Activated naive CD4-positive, alpha-beta T cell treated with anti-CD3 and anti-CD28 coated beads for 36 hours (primary cell): ENCODE measurements at regions not wholly inside any gene's neighbourhood (a gene's known extent, or its start where the extent isn't known, plus 50 kb on each side); places are given as distances from the start of the nearest gene placed in this dataset.
"Not testable (repeated sequence)": the region's sequence is repeated elsewhere in the genome, so short reads cannot be mapped to it uniquely, and the experiment has no call there.

Experiments
- CTCF ChIA-PET: fragments of 350-600 bp; sonication (Branson Sonifier 250); formaldehyde crosslinking; loops from one replicate; lab custom pipeline; 2021; ENCODE audit warnings: antibody characterized with exemption; lab: Charles Lee
- DNase-seq: peaks from one replicate; pipeline ENCODE4 v3.0.0-alpha.2; 2020
- H3K27ac Mint-ChIP-seq: one replicate; pipeline ENCODE4 v1.8.0; 2021; ENCODE audit warnings: mild to moderate bottlenecking, mixed read lengths
- H3K27me3 Mint-ChIP-seq: one replicate; pipeline ENCODE4 v1.8.0; 2021; ENCODE audit warnings: low read depth, mixed read lengths
- H3K36me3 Mint-ChIP-seq: one replicate; pipeline ENCODE4 v1.8.0; 2021; ENCODE audit warnings: low read depth, mixed read lengths
- H3K4me1 Mint-ChIP-seq: one replicate; pipeline ENCODE4 v1.8.0; 2021; ENCODE audit warnings: low read depth, mixed read lengths
- H3K4me3 Mint-ChIP-seq: one replicate; pipeline ENCODE4 v1.8.0; 2021; ENCODE audit warnings: mild to moderate bottlenecking, moderate library complexity, mixed read lengths
- H3K9me3 Mint-ChIP-seq: one replicate; pipeline ENCODE4 v1.8.0; 2021; ENCODE audit warnings: mixed read lengths
- intact Hi-C: fragments of 100-400 bp; cut with micrococcal nuclease; formaldehyde crosslinking; loops from one replicate; pipeline ENCODE4 v1.15.1; 2023

DNA sequence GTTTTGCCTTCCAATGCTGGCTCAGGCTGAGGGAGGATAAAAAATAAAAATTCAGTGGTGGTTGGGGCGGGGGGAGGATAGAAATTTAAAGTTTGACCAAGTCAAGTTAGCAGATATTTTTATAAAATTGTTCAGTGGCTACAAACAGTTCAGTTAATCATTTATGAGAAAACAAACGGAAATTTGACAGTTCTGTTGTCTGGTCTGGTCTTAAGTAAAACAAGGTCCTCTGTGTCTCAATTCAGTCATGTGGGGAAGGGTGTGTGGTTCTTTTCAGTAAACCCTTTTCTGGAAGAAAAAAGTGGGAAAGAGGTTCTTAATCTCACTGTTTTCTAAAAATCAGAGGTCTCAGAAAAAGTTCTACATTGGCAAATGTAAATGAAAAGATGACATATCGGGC, 409.1 kb upstream of the SPANXN4 start:
- CTCF ChIA-PET: no interaction called here
- Mint-ChIP-seq H3K4me3 (no peak overlapping the region), H3K36me3 (no peaks in the 10 kb centered on the region), H3K4me1 (no peaks in the 10 kb centered on the region), H3K9me3 (peaks cover 2% of the 10 kb centered on the region), H3K27me3 (no peaks in the 10 kb centered on the region), H3K27ac (no peak overlapping the region)
- DNase-seq: no peak
- intact Hi-C loops: no loop called here

DNA sequence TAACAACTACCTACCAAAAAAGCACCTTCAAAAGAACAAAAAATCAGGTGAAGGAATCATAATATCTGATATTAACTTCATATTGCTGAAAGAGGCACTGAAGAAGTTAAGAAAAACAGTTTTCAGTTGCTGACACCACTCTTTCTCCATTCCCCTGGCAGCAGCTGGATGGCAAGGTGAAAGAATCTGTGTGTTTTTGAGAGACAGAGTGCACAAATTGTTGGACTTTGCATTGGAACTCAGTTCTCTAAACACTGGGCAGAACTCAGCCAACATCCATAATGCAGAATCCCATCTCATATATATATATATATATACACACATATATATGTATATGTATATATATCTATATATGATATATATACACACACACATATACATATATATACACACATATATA, 408.3 kb upstream of the MAGEC2 start:
- Mint-ChIP-seq H3K4me3 (no peak overlapping the region), H3K27me3 (no peaks in the 10 kb centered on the region), H3K4me1 (no peaks in the 10 kb centered on the region), H3K36me3 (no peaks in the 10 kb centered on the region), H3K27ac (no peak overlapping the region), H3K9me3 (peaks cover 3% of the 10 kb centered on the region)
- intact Hi-C loops: no loop called here
- no peak for DNase-seq
- CTCF ChIA-PET: no interaction called here

DNA sequence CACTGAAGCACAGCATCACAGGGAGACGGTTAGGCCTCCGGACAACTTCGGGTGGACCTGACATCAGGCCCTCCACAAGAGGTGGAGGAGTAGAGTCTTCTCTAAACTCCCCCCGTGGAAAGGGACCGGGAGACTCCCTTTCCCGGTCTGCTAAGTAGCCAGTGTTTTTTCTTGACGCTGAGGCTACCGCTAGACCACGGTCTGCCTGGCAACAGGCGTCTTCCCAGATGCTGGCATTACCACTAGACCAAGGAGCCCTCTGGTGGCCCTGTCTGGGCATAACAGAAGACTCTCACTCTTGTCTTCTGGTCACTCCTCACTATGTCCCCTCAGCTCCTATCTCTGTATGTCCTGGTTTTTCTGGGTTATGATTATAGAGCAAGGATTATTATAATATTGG, 401.5 kb upstream of the MAGEC2 start:
- CTCF ChIA-PET, H3K4me1 Mint-ChIP-seq, H3K36me3 Mint-ChIP-seq, H3K27me3 Mint-ChIP-seq, H3K27ac Mint-ChIP-seq, H3K9me3 Mint-ChIP-seq, H3K4me3 Mint-ChIP-seq: not testable (repeated sequence)
- DNase-seq: peak; percentile 4
- intact Hi-C loops: loop anchor here (10.0 kb wide), 1 partner anchor 1842 kb away; no protein-coding TSS in a partner anchor

DNA sequence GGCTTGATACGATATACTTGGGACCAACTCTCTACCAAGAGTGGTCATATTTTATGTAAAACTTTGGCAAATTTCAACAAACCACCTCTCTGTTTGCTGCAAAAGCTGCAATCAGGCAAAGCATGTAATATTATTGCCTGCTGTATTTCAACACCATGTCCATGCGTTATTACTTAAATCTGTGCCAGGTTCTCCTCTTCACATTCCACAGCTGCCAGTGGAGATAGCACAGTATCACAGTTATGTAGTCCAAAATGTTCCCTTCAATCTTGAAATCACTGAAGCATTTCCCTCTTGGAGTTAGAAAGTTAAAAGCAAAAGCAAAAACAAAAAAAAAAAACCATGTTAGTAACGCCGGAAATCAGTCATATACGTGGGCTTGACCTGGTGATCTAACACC, 396.7 kb upstream of the MAGEC2 start:
- no peak for DNase-seq
- H3K36me3 Mint-ChIP-seq: no peaks in the 10 kb centered on the region
- no peak overlapping the region for H3K27ac Mint-ChIP-seq
- no peaks in the 10 kb centered on the region for H3K4me1 Mint-ChIP-seq
- peaks cover 1% of the 10 kb centered on the region for H3K9me3 Mint-ChIP-seq
- H3K27me3 Mint-ChIP-seq: no peaks in the 10 kb centered on the region
- CTCF ChIA-PET: no interaction called here
- H3K4me3 Mint-ChIP-seq: no peak overlapping the region
- intact Hi-C loops: loop anchor here (10.0 kb wide), 1 partner anchor 1837 kb away; no protein-coding TSS in a partner anchor

DNA sequence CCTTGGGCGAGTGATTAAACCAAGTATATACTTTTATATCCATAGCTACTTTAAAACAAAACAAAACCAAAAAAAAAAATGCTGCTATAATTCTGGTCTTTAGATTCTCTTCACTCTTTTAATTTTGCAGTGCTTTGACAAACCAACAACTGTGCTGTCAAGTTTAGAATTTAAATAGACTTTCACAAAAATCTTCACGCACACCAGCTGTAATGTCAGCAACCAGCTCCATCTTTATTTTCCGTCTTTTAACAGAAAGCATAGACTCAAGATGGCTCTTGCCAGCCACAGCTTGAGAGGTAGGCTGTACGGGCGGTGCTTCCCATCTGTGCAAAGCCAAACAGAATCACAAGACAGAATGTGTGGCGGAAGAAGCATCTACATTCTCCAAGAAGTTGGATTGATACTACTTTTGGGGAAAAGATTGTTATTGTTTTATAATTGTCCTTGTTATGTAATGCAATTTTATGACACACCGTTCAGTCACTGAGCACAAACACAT, 388.3 kb upstream of the MAGEC2 start:
- Mint-ChIP-seq H3K27me3 (no peaks in the 10 kb centered on the region), H3K4me1 (no peaks in the 10 kb centered on the region), H3K36me3 (no peaks in the 10 kb centered on the region), H3K4me3 (no peak overlapping the region), H3K9me3 (peaks cover 2% of the 10 kb centered on the region), H3K27ac (no peak overlapping the region)
- intact Hi-C loops: no loop called here
- DNase-seq: no peak
- CTCF ChIA-PET: no interaction called here

DNA sequence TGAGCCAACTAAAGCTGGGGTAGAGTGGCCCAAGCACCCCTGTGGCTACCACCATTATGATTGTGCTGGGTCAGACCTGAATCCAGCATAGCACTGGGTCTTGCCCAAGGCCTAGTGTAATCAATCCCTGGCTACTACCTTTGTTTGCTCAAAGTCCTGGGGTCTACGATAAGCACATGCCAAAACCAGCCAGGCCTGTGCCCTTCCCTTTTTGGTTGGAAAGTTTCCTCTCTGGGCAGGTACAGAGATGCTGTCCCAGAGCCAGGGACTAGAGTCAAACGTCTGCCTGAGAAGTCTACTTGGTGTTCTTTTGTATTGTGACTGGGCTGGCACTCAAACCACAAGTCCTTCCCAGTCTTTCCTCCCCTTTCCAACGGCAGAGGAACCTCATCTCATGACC, 371.5 kb upstream of the MAGEC2 start:
- DNase-seq: no peak
- intact Hi-C loops: no loop called here
- CTCF ChIA-PET: no interaction called here
- Mint-ChIP-seq H3K4me1 (no peaks in the 10 kb centered on the region), H3K4me3 (no peak overlapping the region), H3K27me3 (no peaks in the 10 kb centered on the region), H3K27ac (no peak overlapping the region), H3K9me3 (peaks cover 4% of the 10 kb centered on the region), H3K36me3 (no peaks in the 10 kb centered on the region)

DNA sequence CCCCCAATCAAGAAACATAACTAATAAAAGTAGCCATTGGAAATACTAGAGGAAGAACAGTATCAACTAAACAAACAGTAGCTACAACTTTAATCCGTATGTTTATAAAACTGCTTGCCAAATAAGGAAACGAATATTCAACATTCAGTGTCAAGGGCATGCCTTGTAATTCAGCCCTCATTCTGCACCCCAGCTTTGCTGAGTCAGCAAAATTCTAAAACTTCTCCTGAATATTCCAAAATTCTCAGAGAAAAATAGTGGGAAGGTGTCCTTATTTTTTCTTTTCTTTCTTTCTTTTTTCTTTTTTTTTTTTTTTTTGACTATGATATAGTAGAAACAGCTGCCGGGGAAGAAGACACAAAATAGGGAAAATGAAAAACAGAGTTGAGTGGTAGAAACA, 344.8 kb upstream of the MAGEC2 start:
- Mint-ChIP-seq H3K27ac (no peak overlapping the region), H3K36me3 (no peaks in the 10 kb centered on the region), H3K4me1 (no peaks in the 10 kb centered on the region), H3K27me3 (no peaks in the 10 kb centered on the region), H3K4me3 (no peak overlapping the region), H3K9me3 (peaks cover 2% of the 10 kb centered on the region)
- intact Hi-C loops: no loop called here
- CTCF ChIA-PET: no interaction called here
- DNase-seq: no peak

DNA sequence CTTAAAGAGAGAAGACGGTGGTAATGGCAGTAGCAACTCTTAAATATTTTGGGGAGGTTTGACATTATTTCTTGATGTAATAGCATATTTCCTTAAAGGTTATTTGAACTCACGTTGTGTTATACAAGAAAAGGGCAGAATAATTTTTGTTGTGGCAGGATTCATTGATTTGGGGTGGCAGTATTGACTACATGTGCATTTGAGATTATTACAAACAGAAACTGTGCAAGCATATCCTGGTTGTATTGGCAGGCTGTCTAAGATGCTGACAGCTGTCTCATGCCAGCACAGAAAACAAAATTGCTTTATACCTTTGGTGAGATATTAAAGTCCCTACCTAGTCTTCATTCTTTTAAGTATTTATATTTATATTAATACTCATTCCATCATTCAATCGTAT, 300.7 kb upstream of the MAGEC2 start:
- no peaks in the 10 kb centered on the region for H3K4me1 Mint-ChIP-seq
- H3K9me3 Mint-ChIP-seq: no peaks in the 10 kb centered on the region
- H3K36me3 Mint-ChIP-seq: no peaks in the 10 kb centered on the region
- H3K27ac Mint-ChIP-seq: no peak overlapping the region
- no peaks in the 10 kb centered on the region for H3K27me3 Mint-ChIP-seq
- CTCF ChIA-PET: no interaction called here
- intact Hi-C loops: no loop called here
- DNase-seq: no peak
- no peak overlapping the region for H3K4me3 Mint-ChIP-seq

DNA sequence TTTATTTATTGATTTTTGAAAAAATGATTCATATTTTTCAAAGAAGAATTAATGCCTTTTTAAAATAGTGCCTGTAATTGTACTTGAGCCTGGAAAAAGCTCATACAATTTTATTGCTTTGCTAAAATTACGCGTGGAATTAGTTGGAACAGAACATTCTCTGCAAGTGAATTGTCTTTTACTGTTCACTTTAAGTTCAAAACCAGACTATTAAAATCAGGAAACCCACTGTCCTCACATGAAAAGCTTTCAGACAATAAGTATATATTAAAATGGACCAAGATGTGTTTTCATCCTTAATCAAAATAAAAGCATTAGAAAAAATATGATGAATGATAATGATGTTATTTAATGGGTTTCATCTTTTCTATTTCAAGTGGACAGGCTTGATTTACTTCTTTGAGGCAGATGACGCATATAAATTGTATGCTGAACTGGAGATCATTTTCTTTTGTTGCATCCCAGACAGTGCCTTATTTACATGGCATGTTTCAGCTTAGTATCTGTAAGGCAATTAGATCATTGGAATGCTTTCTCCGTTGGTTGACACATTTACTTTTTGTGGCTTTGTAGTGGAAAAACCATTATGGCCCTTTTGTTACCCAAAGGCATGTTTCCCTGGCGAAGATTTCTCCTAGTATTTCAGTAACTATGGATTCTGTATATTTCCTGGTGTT, 299.0 kb upstream of the MAGEC2 start:
- H3K36me3 Mint-ChIP-seq: no peaks in the 10 kb centered on the region
- CTCF ChIA-PET: no interaction called here

DNA sequence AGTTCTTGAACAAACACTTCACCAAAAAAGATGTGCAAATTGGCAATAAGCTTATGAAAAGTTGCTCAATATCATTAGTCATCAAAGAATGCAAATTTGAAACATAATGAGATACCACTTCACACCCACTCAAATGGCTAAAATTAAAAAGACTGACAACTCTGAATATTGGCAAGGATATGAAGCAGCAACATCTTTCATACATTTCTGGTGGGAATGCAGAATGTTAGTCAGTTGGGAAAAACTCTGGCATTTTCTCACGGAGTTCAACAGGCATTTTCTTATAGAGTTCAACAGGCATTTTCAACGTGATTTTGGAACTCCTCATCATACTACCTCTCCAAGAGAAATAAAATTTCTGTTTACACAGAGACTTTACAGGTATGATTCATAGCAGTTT, 297.4 kb upstream of the MAGEC2 start:
- H3K27ac Mint-ChIP-seq: no peak overlapping the region
- no peak for DNase-seq
- H3K36me3 Mint-ChIP-seq: no peaks in the 10 kb centered on the region
- no peak overlapping the region for H3K4me3 Mint-ChIP-seq
- H3K27me3 Mint-ChIP-seq: no peaks in the 10 kb centered on the region
- H3K4me1 Mint-ChIP-seq: no peaks in the 10 kb centered on the region
- H3K9me3 Mint-ChIP-seq: no peaks in the 10 kb centered on the region
- intact Hi-C loops: no loop called here
- CTCF ChIA-PET: no interaction called here

More for the DNA sequence above, 299.0 kb upstream of the MAGEC2 start:
- no peak overlapping the region for H3K27ac Mint-ChIP-seq
- H3K9me3 Mint-ChIP-seq: no peaks in the 10 kb centered on the region
- no peaks in the 10 kb centered on the region for H3K27me3 Mint-ChIP-seq
- no peak overlapping the region for H3K4me3 Mint-ChIP-seq
- H3K4me1 Mint-ChIP-seq: no peaks in the 10 kb centered on the region
- intact Hi-C loops: no loop called here
- no peak for DNase-seq

DNA sequence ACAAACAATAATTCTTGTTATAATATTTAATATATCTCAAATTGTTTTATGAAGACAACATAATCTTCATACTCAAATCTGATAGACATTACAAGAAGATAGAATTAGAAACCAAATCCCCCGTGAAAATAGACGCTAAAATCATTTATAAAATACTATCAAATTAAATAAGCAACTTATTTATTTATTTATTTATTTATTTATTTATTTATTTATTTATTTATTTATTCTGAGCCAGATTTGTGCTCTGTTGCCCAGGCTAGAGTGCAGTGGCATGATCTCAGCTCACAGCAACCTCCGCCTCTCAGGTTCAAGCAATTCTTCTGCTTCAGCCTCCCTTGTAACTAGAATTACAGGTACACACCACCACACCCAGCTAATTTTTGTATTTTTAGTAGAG, 294.9 kb upstream of the MAGEC2 start:
- no peak for DNase-seq
- no peaks in the 10 kb centered on the region for H3K4me1 Mint-ChIP-seq
- no peaks in the 10 kb centered on the region for H3K27me3 Mint-ChIP-seq
- intact Hi-C loops: no loop called here
- H3K9me3 Mint-ChIP-seq: no peaks in the 10 kb centered on the region
- CTCF ChIA-PET: no interaction called here
- no peak overlapping the region for H3K27ac Mint-ChIP-seq
- no peaks in the 10 kb centered on the region for H3K36me3 Mint-ChIP-seq
- H3K4me3 Mint-ChIP-seq: no peak overlapping the region

DNA sequence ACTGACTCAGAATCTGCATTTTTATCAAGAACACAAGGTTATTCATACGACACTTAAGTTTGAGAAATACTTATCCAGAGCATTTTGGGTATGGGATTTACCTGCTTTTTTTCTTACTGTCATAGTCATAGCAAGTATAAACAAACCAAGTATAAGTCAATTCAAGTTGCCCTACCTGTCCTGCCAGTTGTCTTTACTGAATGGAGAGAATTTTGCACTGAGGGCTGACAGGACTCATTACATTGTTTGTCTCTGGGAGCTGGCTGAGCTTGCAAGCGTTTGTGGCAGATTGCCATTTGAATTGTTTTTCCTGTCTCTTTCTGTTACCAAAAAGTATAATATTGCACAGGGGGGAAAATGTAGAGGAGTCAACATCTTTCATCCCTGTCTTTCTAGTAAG, 278.9 kb upstream of the MAGEC2 start:
- CTCF ChIA-PET: no interaction called here
- no peak overlapping the region for H3K27ac Mint-ChIP-seq
- DNase-seq: no peak
- H3K36me3 Mint-ChIP-seq: no peaks in the 10 kb centered on the region
- peaks cover 4% of the 10 kb centered on the region for H3K9me3 Mint-ChIP-seq
- H3K4me1 Mint-ChIP-seq: no peaks in the 10 kb centered on the region
- intact Hi-C loops: no loop called here
- H3K4me3 Mint-ChIP-seq: no peak overlapping the region
- no peaks in the 10 kb centered on the region for H3K27me3 Mint-ChIP-seq

DNA sequence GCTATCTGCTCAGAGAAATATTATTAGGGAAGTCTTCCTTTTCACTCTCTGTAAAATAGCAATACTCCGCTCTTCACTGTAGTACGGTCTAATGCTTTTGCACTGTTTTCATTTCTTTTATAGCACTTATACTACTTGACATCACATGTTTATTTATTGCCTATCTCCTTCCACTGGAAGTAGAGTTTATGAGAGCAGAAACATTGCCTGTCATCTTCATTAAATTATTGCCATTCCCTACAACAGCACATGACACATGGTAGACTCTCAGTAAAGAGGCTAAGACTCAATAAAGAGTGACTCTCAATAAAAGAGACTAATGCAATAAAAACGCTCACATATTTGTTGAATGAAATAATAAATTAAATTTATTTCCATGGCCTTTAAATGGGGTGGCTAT, 241.3 kb upstream of the MAGEC2 start:
- DNase-seq: no peak
- Mint-ChIP-seq H3K9me3 (no peaks in the 10 kb centered on the region), H3K36me3 (no peaks in the 10 kb centered on the region), H3K4me3 (no peak overlapping the region), H3K27me3 (no peaks in the 10 kb centered on the region), H3K27ac (no peak overlapping the region), H3K4me1 (no peaks in the 10 kb centered on the region)
- CTCF ChIA-PET: no interaction called here
- intact Hi-C loops: no loop called here
